Duodenal mucosa (tissue), 2 donors: ENCODE measurements at regions not wholly inside any gene's neighbourhood (a gene's known extent, or its start where the extent isn't known, plus 50 kb on each side); places are given as distances from the start of the nearest gene placed in this dataset.

ENCODE experiments used
- H3K27ac ChIP-seq: one replicate; pipeline ENCODE4 v1.7.0; 2013; ENCODE audit warnings: low read depth, low read length
- H3K27me3 ChIP-seq, 2 donors: one replicate each; pipeline ENCODE4 v1.7.0; 2013; ENCODE audit warnings: low read length in 2 of 2, control low read depth in 1 of 2; ENCODE audit not compliant: insufficient read depth in 2 of 2, control insufficient read depth in 1 of 2
- H3K36me3 ChIP-seq, 2 donors: one replicate each; pipeline ENCODE4 v1.7.0; 2013; ENCODE audit warnings: low read length in 2 of 2, control low read depth in 1 of 2; ENCODE audit not compliant: insufficient read depth in 2 of 2, control insufficient read depth in 1 of 2
- H3K4me1 ChIP-seq, 2 donors: one replicate each; pipeline ENCODE4 v1.7.0; 2013; ENCODE audit warnings: low read length in 2 of 2, control low read depth in 1 of 2; ENCODE audit not compliant: insufficient read depth in 2 of 2, control insufficient read depth in 1 of 2
- H3K4me3 ChIP-seq, 2 donors: one replicate each; pipeline ENCODE4 v1.7.0; 2013; ENCODE audit warnings: low read length in 2 of 2, low read depth in 1 of 2
- H3K9ac ChIP-seq, 2 donors: one replicate each; pipeline ENCODE4 v1.7.0; 2013; ENCODE audit warnings: low read length in 2 of 2, low read depth in 1 of 2
- H3K9me3 ChIP-seq, 2 donors: one replicate each; pipeline ENCODE4 v1.7.0; 2013; ENCODE audit warnings: low read length in 2 of 2, control low read depth in 1 of 2; ENCODE audit not compliant: control insufficient read depth in 1 of 2

- Histone ChIP-seq H3K9me3 (no peaks in the 10 kb centered on the region), H3K36me3 (no peaks in the 10 kb centered on the region), H3K27me3 (no peaks in the 10 kb centered on the region), H3K27ac (no peak overlapping the region), H3K9ac (no peak overlapping the region), H3K4me1 (no peaks in the 10 kb centered on the region), H3K4me3 (no peak overlapping the region)
Observed at GRCh38 chr21:28725396-28725795, 267.3 kb downstream of the LTN1 start.

GRCh38 chr21:28723646-28724045 lies 269.0 kb downstream of the LTN1 start:
- no peaks in the 10 kb centered on the region for H3K27me3 ChIP-seq
- no peaks in the 10 kb centered on the region for H3K9me3 ChIP-seq
- H3K27ac ChIP-seq, result no peak overlapping the region
- H3K36me3 ChIP-seq, result no peaks in the 10 kb centered on the region
- no peaks in the 10 kb centered on the region for H3K4me1 ChIP-seq
- H3K9ac ChIP-seq, result no peak overlapping the region
- H3K4me3 ChIP-seq, result no peak overlapping the region

- H3K9ac ChIP-seq, result no peak overlapping the region
- no peaks in the 10 kb centered on the region for H3K4me1 ChIP-seq
Observed at GRCh38 chr21:28719723-28720122, 273.0 kb downstream of the LTN1 start.

GRCh38 chr21:28714777-28715464 lies 277.8 kb downstream of the LTN1 start:
- H3K4me3 ChIP-seq, result no peak overlapping the region
- H3K4me1 ChIP-seq, result no peaks in the 10 kb centered on the region
- H3K9ac ChIP-seq, result no peak overlapping the region
- H3K36me3 ChIP-seq, result no peaks in the 10 kb centered on the region
- no peak overlapping the region for H3K27ac ChIP-seq
- H3K9me3 ChIP-seq, result no peaks in the 10 kb centered on the region
- no peaks in the 10 kb centered on the region for H3K27me3 ChIP-seq

More at GRCh38 chr21:28719723-28720122, 273.0 kb downstream of the LTN1 start:
- Histone ChIP-seq H3K27ac (no peak overlapping the region), H3K36me3 (no peaks in the 10 kb centered on the region), H3K4me3 (no peak overlapping the region), H3K9me3 (no peaks in the 10 kb centered on the region), H3K27me3 (no peaks in the 10 kb centered on the region)

- no peaks in the 10 kb centered on the region for H3K27me3 ChIP-seq
- no peaks in the 10 kb centered on the region for H3K4me1 ChIP-seq
- H3K9ac ChIP-seq, result no peak overlapping the region
- no peaks in the 10 kb centered on the region for H3K9me3 ChIP-seq
- no peak overlapping the region for H3K4me3 ChIP-seq
- no peaks in the 10 kb centered on the region for H3K36me3 ChIP-seq
- H3K27ac ChIP-seq, result no peak overlapping the region
Observed at GRCh38 chr21:28712411-28712810, 280.3 kb downstream of the LTN1 start.

- Histone ChIP-seq H3K9ac (no peak overlapping the region), H3K4me1 (no peaks in the 10 kb centered on the region), H3K9me3 (peaks cover 0 to 3% of the 10 kb centered on the region in 2 donors), H3K4me3 (no peak overlapping the region), H3K27ac (no peak overlapping the region), H3K36me3 (no peaks in the 10 kb centered on the region), H3K27me3 (no peaks in the 10 kb centered on the region)
Observed at GRCh38 chr21:28705616-28706015, 287.1 kb downstream of the LTN1 start.

- Histone ChIP-seq H3K9me3 (peaks cover 0 to 3% of the 10 kb centered on the region in 2 donors), H3K36me3 (no peaks in the 10 kb centered on the region), H3K27ac (no peak overlapping the region), H3K27me3 (no peaks in the 10 kb centered on the region), H3K9ac (no peak overlapping the region), H3K4me3 (no peak overlapping the region), H3K4me1 (no peaks in the 10 kb centered on the region)
Observed at GRCh38 chr21:28704746-28705145, 287.9 kb downstream of the LTN1 start.

GRCh38 chr21:28703861-28704260 lies 288.8 kb downstream of the LTN1 start:
- Histone ChIP-seq H3K27me3 (no peaks in the 10 kb centered on the region), H3K27ac (no peak overlapping the region), H3K36me3 (no peaks in the 10 kb centered on the region), H3K4me3 (no peak overlapping the region), H3K9me3 (peaks cover 0 to 3% of the 10 kb centered on the region in 2 donors), H3K9ac (no peak overlapping the region), H3K4me1 (no peaks in the 10 kb centered on the region)

GRCh38 chr21:28699596-28700259 lies 292.9 kb downstream of the LTN1 start:
- Histone ChIP-seq H3K36me3 (no peaks in the 10 kb centered on the region), H3K9ac (no peak overlapping the region), H3K9me3 (peaks cover 0 to 3% of the 10 kb centered on the region in 2 donors), H3K4me3 (no peak overlapping the region), H3K27ac (no peak overlapping the region), H3K27me3 (no peaks in the 10 kb centered on the region), H3K4me1 (no peaks in the 10 kb centered on the region)

GRCh38 chr21:28699186-28699585 lies 293.5 kb downstream of the LTN1 start:
- no peaks in the 10 kb centered on the region for H3K4me1 ChIP-seq
- H3K9me3 ChIP-seq, result peaks cover 0 to 3% of the 10 kb centered on the region in 2 donors
- H3K4me3 ChIP-seq, result no peak overlapping the region
- H3K27me3 ChIP-seq, result no peaks in the 10 kb centered on the region
- H3K9ac ChIP-seq, result no peak overlapping the region
- H3K27ac ChIP-seq, result no peak overlapping the region
- no peaks in the 10 kb centered on the region for H3K36me3 ChIP-seq
